HepG2 (cell line): ENCODE measurements at regions not wholly inside any gene's neighbourhood (a gene's known extent, or its start where the extent isn't known, plus 50 kb on each side); places are given as distances from the start of the nearest gene placed in this dataset.

Experiments used
- ATAC-seq: fragments of 200-7000 bp; cut with Tn5 transposase; 3 replicates; pipeline ENCODE4 v1.9.1; 2020; ENCODE audit warnings: mild to moderate bottlenecking, moderate library complexity
- BruUV-seq: library from RNA; stranded (reverse); fragments of 400-500 nt; replicated peaks from 2 replicates; lab custom pipeline; 2021; lab: Mats Ljungman, UMichigan
- CTCF ChIA-PET: fragments of 300-600 bp; formaldehyde crosslinking; extraction: SDS; loops from one replicate; lab custom pipeline; 2021; ENCODE audit warnings: low total read pairs, inconsistent platforms, low intra/inter-chr PET ratio; lab: Yijun Ruan, JAX
- POLR2A ChIA-PET: fragments of 350-600 bp; sonication (Branson Sonifier 250); formaldehyde crosslinking; loops from one replicate; lab custom pipeline; 2020; ENCODE audit warnings: antibody characterized with exemption, inconsistent platforms; lab: Yijun Ruan, JAX
- DNase-seq: peaks from one replicate; pipeline ENCODE4 v3.0.0-alpha.2; 2015; ENCODE audit warnings: low spot score
- FAIRE-seq: peaks from 3 replicates; lab custom pipeline; 2011; peaks lifted over from hg19 to GRCh38; lab: Jason Lieb, UNC
- H2AFZ ChIP-seq: one replicate; pipeline ENCODE4 v1.6.1; 2011; ENCODE audit warnings: low read length, inconsistent platforms
- H3K27ac ChIP-seq: fragments of 300-600 bp; 3 replicates; pipeline ENCODE4 v1.8.0; 2011; ENCODE audit warnings: mixed run types, mild to moderate bottlenecking, mixed read lengths, low read length, inconsistent platforms; ENCODE audit not compliant: insufficient read depth; ENCODE audit errors: extremely low read length
- H3K27me3 ChIP-seq, 2 experiments: fragments of 200-600 bp in 1 of 2; 2 replicates in 1 of 2; 3 replicates in 1 of 2; pipeline versions ENCODE4 v1.6.0 to v1.8.0; 2011; ENCODE audit warnings: low read length in 2 of 2, mild to moderate bottlenecking in 2 of 2, moderate library complexity in 2 of 2, inconsistent platforms in 1 of 2; ENCODE audit not compliant: insufficient read depth in 2 of 2, control insufficient read depth in 1 of 2
- H3K36me3 ChIP-seq, 2 experiments: fragments of 200-600 bp in 1 of 2; replicated peaks in 1 of 2; 2 replicates in 1 of 2; 3 replicates in 1 of 2; pipeline versions ENCODE4 v1.5.1 to v1.8.0; 2011; ENCODE audit warnings: low read length in 2 of 2, inconsistent platforms in 1 of 2; ENCODE audit not compliant: insufficient read depth in 2 of 2, control insufficient read depth in 1 of 2
- H3K4me1 ChIP-seq: 2 replicates; pipeline ENCODE4 v1.5.1; 2012; ENCODE audit warnings: low read length, inconsistent platforms; ENCODE audit not compliant: insufficient read depth
- H3K4me2 ChIP-seq: 2 replicates; pipeline ENCODE4 v1.6.0; 2011; ENCODE audit warnings: low read depth, low read length, inconsistent platforms
- H3K4me3 ChIP-seq, 3 experiments: fragments of 200-600 bp in 1 of 3; sonication (generic), shearing (Covaris generic) in 1 of 3; replicated peaks in 1 of 3; 2 replicates each; pipeline ENCODE4 v1.5.1; 2011 to 2016; ENCODE audit warnings: low read length in 3 of 3, inconsistent platforms in 2 of 3, low read depth in 2 of 3, mild to moderate bottlenecking in 2 of 3, control low read depth in 1 of 3, mixed read lengths in 1 of 3; ENCODE audit not compliant: insufficient read depth in 1 of 3
- H3K79me2 ChIP-seq: one replicate; pipeline ENCODE4 v1.6.1; 2011; ENCODE audit warnings: low read length, inconsistent platforms; ENCODE audit not compliant: insufficient read depth
- H3K9ac ChIP-seq: 2 replicates; pipeline ENCODE4 v1.6.0; 2011; ENCODE audit warnings: mild to moderate bottlenecking, low read depth, low read length, inconsistent platforms; ENCODE audit not compliant: insufficient read depth
- H3K9me3 ChIP-seq: 2 replicates; pipeline ENCODE4 v1.5.1; 2012; ENCODE audit warnings: mild to moderate bottlenecking, low read length
- H4K20me1 ChIP-seq: 2 replicates; pipeline ENCODE4 v1.6.0; 2011; ENCODE audit warnings: inconsistent platforms, mild to moderate bottlenecking, low read length, moderate library complexity; ENCODE audit not compliant: insufficient read depth
- ATF1 ChIP-seq: IDR thresholded peaks from 2 replicates; pipeline ENCODE4 v1.6.1; 2016; ENCODE audit warnings: mild to moderate bottlenecking, control low read depth
- HDAC1 ChIP-seq: sonication (generic); formaldehyde crosslinking; IDR thresholded peaks from 2 replicates; pipeline ENCODE4 v1.5.1; 2020; ENCODE audit warnings: mild to moderate bottlenecking, missing genetic modification reagents
- MNT ChIP-seq: fragments of 450-650 bp; IDR thresholded peaks from 2 replicates; pipeline ENCODE4 v1.6.1; 2016
- NFE2 ChIP-seq: sonication (generic); formaldehyde crosslinking; IDR thresholded peaks from 2 replicates; pipeline ENCODE4 v1.4.0; 2020; ENCODE audit warnings: missing genetic modification reagents
- RAD51 ChIP-seq: fragments of 450-650 bp; IDR thresholded peaks from 2 replicates; pipeline ENCODE4 v1.6.1; 2016; ENCODE audit warnings: borderline replicate concordance
- TIGD3 ChIP-seq: sonication (generic); formaldehyde crosslinking; IDR thresholded peaks from 2 replicates; pipeline ENCODE4 v1.5.1; 2020; ENCODE audit warnings: mild to moderate bottlenecking, missing genetic modification reagents, borderline replicate concordance
- XRCC5 ChIP-seq: fragments of 200-400 bp; formaldehyde crosslinking; optimal IDR thresholded peaks from 2 replicates; pipeline ENCODE3; 2017; ENCODE audit warnings: mild to moderate bottlenecking, low read length
- ZKSCAN5 ChIP-seq: sonication (generic); formaldehyde crosslinking; IDR thresholded peaks from 2 replicates; pipeline ENCODE4 v1.5.1; 2020; ENCODE audit warnings: mild to moderate bottlenecking, missing genetic modification reagents
- ZKSCAN8 ChIP-seq: IDR thresholded peaks from 2 replicates; pipeline ENCODE4 v1.6.1; 2016; ENCODE audit warnings: borderline replicate concordance, missing genetic modification reagents, missing compliant biosample characterization
- ZNF17 ChIP-seq: sonication (generic); formaldehyde crosslinking; IDR thresholded peaks from 2 replicates; pipeline ENCODE4 v1.5.0; 2020; ENCODE audit warnings: mild to moderate bottlenecking, missing genetic modification reagents
- ZNF660 ChIP-seq: sonication (generic); formaldehyde crosslinking; IDR thresholded peaks from 2 replicates; pipeline ENCODE4 v1.5.1; 2020; ENCODE audit warnings: mild to moderate bottlenecking, low read depth, missing genetic modification reagents, borderline replicate concordance
- ZNF839 ChIP-seq: sonication (generic); formaldehyde crosslinking; IDR thresholded peaks from 2 replicates; pipeline ENCODE4 v1.4.0; 2020; ENCODE audit warnings: missing genetic modification reagents, mild to moderate bottlenecking, borderline replicate concordance
- ZNF841 ChIP-seq: sonication (generic); formaldehyde crosslinking; IDR thresholded peaks from 2 replicates; pipeline ENCODE4 v1.8.1; 2023; ENCODE audit warnings: missing genetic modification reagents, borderline replicate concordance
- WGBS: methylation state at CpG from one replicate; pipeline ENCODE4 v1.1.6; 2017; ENCODE audit warnings: low lambda C conversion rate; 5-methylcytosine and 5-hydroxymethylcytosine counted together
- in situ Hi-C: cut with HindIII; loops from 2 replicates; pipeline ENCODE4 v1.10.0; 2017; ENCODE audit warnings: low pct_unique_long_range_greater_than_20kb; ENCODE audit not compliant: extremely low pct_ligation_motif_present
- intact Hi-C: fragments of 100-400 bp; cut with micrococcal nuclease; formaldehyde crosslinking; loops from one replicate; pipeline ENCODE4 v1.10.0; 2022; ENCODE audit not compliant: unreplicated experiment

- TF ChIP-seq MNT = no peak
- TF ChIP-seq ZNF841 (CRISPR knock-in tag) = no peak
- TF ChIP-seq ZNF660 (CRISPR knock-in tag) = no peak
- TF ChIP-seq RAD51 = no peak
- TF ChIP-seq ATF1 (CRISPR knock-in tag) = no peak
- TF ChIP-seq ZNF839 (CRISPR knock-in tag) = no peak
- TF ChIP-seq ZKSCAN8 = no peak
- TF ChIP-seq ZKSCAN5 (CRISPR knock-in tag) = no peak
- TF ChIP-seq HDAC1 (CRISPR knock-in tag) = no peak
- no peak for TF ChIP-seq TIGD3
- TF ChIP-seq NFE2 = no peak
- TF ChIP-seq ZNF17 (CRISPR knock-in tag) = no peak
- no peak for TF ChIP-seq XRCC5
- no peak for FAIRE-seq
- Histone ChIP-seq H3K27ac (no peak overlapping the region), H2AFZ (no peak overlapping the region), H3K4me3 (no peak overlapping the region), H3K9ac (no peak overlapping the region), H3K4me2 (no peak overlapping the region), H4K20me1 (no peaks in the 10 kb centered on the region), H3K4me1 (no peaks in the 10 kb centered on the region), H3K27me3 (no peaks in the 10 kb centered on the region), H3K9me3 (peaks cover 20% of the 10 kb centered on the region; the same call in 1 of the 2 replicates), H3K36me3 (no peaks in the 10 kb centered on the region), H3K79me2 (no peaks in the 10 kb centered on the region)
- ATAC-seq = no peak
- in situ Hi-C loops = no loop called here
- 2% methylated on average over 4 of the region's 4 CpGs for WGBS
- no peak for DNase-seq
- no TSS peak for BruUV-seq
- POLR2A ChIA-PET = no interaction called here
- CTCF ChIA-PET = no interaction called here
- intact Hi-C loops = no loop called here
Observed at GRCh38 chr2:34408100-34408499, 809.0 kb upstream of the FAM98A start.
